ENCODE measurements at regions not wholly inside any gene's neighbourhood (a gene's known extent, or its start where the extent isn't known, plus 50 kb on each side); places are given as distances from the start of the nearest gene placed in this dataset.

GRCh38 chr2:54404270-54404669 lies 51.9 kb upstream of the SPTBN1 start:
- no peak for TF ChIP-seq CTCF (IDR thresholded peaks at IDR 0.05; ENCODE audit: insufficient read depth, low read depth, low read length)
- TF ChIP-seq EZH2 (IDR thresholded peaks at IDR 0.05; ENCODE audit: insufficient read depth, low read length), result no peak

Measured in astrocyte (in vitro differentiated cells and primary cell).